Stimulated activated CD8-positive, alpha-beta memory T cell treated with anti-CD3 and anti-CD28 coated beads, Interleukin-15, amount 100 ng/mL, for 1 hour (primary cell): ENCODE measurements at regions not wholly inside any gene's neighbourhood (a gene's known extent, or its start where the extent isn't known, plus 50 kb on each side); places are given as distances from the start of the nearest gene placed in this dataset.

Experiments used
- DNase-seq: peaks from one replicate; pipeline ENCODE4 v3.0.0-alpha.2; 2020; ENCODE audit warnings: low read depth

- DNase-seq = no peak
Measured at GRCh38 chr13:74476365-74476764, 342.2 kb upstream of the KLF12 start.

DNA sequence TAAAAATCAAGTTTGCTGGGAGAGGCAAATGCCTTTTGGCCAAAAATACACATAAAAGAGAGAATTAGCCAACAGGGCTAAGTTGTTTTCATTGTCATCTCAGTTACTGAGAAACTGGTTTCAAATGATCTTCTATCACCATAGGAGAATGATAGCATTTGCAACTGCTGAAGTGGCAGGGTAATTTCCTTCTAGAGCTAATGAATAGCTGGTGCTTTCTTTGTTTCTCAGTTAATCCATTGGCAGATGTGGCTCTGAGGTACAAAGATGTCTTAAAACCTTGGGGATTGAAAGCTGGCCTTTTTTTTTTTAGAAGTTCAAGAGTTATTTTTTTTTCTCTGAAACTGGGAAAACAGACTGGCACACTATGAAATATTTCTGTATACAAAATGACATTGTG, 332.7 kb upstream of the KLF12 start:
- no peak for DNase-seq

- no peak for DNase-seq
Measured at GRCh38 chr13:74466020-74466419, 331.8 kb upstream of the KLF12 start.

GRCh38 chr13:74465271-74465670, 331.1 kb upstream of the KLF12 start:
- DNase-seq = no peak

DNA sequence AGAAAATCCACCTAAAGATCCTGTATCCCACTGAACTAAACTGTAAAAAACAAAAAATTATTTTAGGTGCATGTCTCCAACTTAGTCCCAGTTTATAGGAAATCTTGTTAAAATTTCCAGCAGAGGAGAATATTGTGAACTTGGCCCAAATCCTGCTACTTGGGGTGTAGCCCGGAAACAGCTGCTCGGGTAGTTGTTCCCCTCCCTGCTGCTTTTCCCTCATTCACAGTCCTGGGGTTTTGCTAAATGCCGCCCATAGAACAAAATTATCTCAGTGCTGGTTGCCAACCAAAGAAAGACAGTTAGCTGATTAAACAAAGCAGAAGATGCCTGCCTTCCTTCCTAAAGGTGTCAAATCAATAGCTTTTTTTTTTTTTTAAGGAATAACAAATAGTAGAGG, 330.5 kb upstream of the KLF12 start:
- DNase-seq = no peak

DNA sequence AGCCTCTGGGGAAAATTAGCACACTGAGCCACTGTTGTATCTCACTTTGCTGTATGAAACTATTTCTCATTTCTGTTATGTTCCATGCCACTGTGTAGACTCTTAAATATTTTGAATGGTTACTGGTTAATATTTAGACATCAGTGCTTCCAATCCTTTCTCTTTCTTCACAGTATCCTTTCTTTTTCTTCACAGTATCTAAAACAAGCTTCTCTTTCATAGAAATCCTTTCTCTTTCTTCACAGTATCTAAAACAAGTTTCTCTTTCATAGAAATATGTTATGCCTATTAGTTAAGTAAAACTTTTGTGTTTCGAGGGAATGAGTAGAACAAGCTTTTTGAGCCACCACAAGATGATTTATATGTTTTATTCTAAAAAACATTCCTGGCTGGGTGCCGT, 326.8 kb upstream of the KLF12 start:
- DNase-seq = no peak

DNA sequence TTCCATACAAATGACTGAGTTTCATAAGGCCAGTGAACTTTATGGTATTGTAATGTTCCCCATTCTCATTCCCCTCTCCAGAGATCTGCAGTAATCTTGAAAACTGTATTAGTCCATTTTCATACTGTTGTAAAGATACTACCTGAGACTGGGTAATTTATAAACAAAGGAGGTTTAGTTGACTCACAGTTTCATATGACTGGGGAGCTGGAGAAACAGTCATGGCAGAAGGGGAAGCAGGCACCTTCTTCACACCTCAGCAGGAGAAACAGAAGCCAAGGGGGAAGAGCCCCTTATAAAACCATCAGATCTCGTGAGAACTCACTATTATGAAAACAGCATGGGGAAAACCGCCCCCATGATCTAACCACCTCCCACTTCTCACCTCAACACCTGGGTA, 318.7 kb upstream of the KLF12 start:
- DNase-seq = no peak

GRCh38 chr13:74452176-74452575, 318.0 kb upstream of the KLF12 start:
- DNase-seq = no peak

- DNase-seq = no peak
Measured at GRCh38 chr13:74450964-74451363, 316.8 kb upstream of the KLF12 start.

GRCh38 chr13:74450525-74450845, 316.3 kb upstream of the KLF12 start:
- no peak for DNase-seq

- no peak for DNase-seq
Measured at GRCh38 chr13:74449811-74450524, 315.8 kb upstream of the KLF12 start.

- no peak for DNase-seq
Measured at GRCh38 chr13:74444864-74445479, 310.8 kb upstream of the KLF12 start.

GRCh38 chr13:74444161-74444571, 310.0 kb upstream of the KLF12 start:
- no peak for DNase-seq

DNA sequence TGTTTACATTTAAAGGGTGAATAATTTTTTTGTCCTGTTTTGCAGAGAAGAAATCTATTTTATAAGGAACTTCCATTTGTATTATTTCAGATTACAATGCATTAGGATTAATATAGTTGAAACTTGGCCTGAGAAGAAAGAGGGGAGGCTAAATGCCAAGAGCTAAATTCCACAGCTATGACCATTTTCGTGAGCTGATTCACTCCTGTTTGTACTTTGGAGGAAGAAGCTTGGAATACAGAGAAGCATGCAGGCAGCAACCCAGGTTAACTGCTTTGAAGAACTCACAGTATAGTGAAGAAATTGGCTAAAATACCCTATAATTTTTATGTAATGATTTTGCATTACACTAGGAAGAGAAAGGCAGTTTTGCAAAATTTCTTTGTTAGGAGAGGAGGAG, 309.4 kb upstream of the KLF12 start:
- no peak for DNase-seq

GRCh38 chr13:74442751-74443150, 308.5 kb upstream of the KLF12 start:
- DNase-seq = no peak

- no peak for DNase-seq
Measured at GRCh38 chr13:74438901-74439300, 304.7 kb upstream of the KLF12 start.

GRCh38 chr13:74434782-74435181, 300.6 kb upstream of the KLF12 start:
- DNase-seq = no peak

- no peak for DNase-seq
Measured at GRCh38 chr13:74424455-74424854, 290.3 kb upstream of the KLF12 start.

DNA sequence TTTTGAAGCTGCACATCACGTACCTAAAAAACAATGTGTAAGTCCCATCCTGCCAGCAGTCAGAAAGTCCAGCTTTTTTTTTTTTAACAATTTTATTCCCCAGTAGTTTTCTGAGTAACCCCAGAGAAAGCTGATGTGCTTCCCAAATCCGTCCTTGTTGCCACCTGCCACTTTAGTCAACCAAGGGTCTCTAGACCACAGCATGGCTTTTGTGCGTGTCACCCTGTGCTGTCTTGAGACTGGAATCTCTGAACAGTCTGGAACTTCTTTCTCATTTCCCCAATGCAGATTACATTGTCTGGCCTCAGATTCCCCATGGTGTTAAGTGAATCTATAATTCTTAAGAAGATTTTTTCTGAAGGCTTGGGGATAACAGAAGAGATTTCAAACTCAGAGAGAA, 289.2 kb upstream of the KLF12 start:
- DNase-seq = no peak

DNA sequence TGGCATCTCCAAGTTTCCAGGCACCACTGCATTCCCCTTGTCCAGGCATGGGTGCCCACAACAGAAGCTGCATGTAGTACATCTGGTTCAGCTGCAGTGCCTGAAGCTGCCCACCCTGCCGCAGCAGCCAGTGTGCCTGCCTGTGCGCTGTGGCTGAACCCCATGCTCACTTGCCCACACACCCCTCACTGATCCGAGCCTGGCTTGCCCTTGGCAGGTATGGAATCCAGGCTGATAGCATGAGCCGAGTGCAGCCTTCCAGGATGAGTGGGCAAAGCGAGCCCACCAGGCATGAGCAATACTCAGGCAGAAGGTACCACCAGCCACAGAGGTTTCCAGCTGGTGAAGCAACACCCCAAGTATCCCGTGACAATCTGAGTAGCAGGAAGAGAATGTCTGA, 280.3 kb upstream of the KLF12 start:
- no peak for DNase-seq

DNA sequence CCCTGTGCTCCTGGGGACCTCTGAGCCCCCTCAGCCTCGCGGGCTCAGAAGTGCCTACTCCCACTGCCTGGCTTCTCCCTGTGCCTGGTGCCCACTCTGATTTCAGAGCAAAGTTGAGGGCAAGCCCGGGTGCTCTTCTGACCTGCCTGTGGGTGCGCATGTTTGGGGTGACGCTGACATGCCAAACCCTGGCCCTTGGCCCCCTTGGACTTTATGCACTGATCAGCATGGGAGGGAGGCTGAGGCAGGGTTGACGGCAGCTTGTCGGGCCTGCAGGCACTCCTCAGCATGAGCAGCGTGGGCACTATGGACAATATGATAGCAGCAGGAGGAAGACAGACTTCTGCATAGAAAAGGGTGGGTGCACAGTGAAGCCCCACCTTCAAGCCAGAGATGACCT, 279.3 kb upstream of the KLF12 start:
- DNase-seq = no peak

GRCh38 chr13:74409551-74409950, 275.3 kb upstream of the KLF12 start:
- DNase-seq = no peak

DNA sequence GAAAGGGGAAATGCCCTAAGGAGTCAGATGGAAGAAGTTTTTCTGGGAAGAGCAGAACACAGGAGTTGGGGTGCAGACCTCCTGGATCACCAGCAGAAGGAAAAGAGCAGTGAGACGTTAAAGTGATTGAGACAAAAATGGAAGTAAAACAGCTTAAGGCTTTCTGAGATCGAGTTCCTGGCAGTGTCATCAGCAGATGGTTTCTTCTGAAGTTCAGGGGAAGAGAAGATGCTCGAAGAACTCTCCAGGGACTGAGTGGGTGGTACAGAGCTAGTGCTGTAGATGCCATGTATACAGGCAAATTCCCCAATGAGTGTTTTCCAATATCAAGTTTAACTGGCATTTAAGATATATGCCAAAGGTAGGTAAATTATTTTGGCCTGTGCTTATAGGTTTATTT, 272.2 kb upstream of the KLF12 start:
- DNase-seq = no peak

GRCh38 chr13:74398599-74398998, 264.4 kb upstream of the KLF12 start:
- DNase-seq = no peak
